Left lobe of liver (tissue), 2 donors: ENCODE measurements at regions not wholly inside any gene's neighbourhood (a gene's known extent, or its start where the extent isn't known, plus 50 kb on each side); places are given as distances from the start of the nearest gene placed in this dataset.

Source experiments
- ATAC-seq: fragments of 200-7000 bp; cut with Tn5 transposase; one replicate; pipeline ENCODE4 v1.9.1; 2020; ENCODE audit warnings: mild to moderate bottlenecking, moderate library complexity
- DNase-seq: peaks from one replicate; pipeline ENCODE4 v3.0.0-alpha.2; 2020; ENCODE audit warnings: low spot score
- donor health status: DM: no; HTN: no; CAD: no; lungs with moderate emphysema.
- donor health status: DM: no; HTN: yes; CAD: no.

DNA sequence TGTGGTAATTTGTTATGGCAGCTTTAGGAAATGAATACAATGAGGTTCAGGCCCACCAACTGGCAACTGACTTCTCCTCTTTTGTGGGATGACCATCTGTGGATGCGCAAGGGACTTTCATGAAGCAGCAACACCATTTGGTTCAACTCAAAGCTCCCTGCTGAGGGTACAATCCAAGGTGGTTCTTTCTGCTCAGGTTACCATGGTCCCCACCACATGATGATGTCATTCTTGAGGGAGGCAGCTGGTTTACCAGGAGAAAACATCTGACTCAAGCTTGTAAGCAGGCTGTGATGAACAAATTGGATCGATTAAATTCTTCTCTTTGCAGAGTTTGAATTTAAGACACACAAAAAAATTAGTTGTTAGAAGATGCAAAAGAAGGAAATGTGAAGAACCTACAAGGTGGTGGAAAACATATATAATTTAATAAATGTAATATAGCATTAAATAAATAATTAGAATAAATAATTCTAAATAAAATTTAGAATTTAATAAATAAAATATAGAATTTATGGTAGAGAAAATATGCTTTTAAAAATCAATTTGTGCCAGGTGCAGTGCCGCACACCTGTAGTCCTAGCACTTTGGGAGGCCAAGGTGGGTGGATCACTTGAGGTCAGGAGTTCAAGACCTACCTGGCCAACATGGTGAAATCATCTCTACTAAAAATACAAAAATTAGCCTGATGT lies 67.6 kb upstream of the ANKFN1 start:
- ATAC-seq (no peak), DNase-seq (no peak)

DNA sequence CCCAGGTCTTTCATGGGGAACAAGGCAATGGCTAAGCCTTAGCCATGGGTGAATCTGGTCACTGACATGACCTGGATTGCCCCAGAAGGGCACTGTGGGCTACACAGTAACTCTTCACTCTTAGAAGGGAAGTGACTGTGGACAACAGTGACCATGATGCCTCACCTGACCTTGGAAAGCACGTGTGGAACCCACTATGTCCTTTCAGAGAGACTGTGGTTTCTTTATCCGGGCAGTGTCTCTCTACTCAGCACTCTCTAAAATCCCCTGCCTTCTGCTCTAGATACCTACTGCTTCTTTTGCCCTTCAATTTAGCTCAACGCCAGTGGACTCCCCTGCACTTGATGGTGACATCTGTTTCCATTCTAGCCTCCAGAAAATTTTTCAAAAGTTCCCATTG lies 66.1 kb upstream of the ANKFN1 start:
- ATAC-seq = no peak

DNA sequence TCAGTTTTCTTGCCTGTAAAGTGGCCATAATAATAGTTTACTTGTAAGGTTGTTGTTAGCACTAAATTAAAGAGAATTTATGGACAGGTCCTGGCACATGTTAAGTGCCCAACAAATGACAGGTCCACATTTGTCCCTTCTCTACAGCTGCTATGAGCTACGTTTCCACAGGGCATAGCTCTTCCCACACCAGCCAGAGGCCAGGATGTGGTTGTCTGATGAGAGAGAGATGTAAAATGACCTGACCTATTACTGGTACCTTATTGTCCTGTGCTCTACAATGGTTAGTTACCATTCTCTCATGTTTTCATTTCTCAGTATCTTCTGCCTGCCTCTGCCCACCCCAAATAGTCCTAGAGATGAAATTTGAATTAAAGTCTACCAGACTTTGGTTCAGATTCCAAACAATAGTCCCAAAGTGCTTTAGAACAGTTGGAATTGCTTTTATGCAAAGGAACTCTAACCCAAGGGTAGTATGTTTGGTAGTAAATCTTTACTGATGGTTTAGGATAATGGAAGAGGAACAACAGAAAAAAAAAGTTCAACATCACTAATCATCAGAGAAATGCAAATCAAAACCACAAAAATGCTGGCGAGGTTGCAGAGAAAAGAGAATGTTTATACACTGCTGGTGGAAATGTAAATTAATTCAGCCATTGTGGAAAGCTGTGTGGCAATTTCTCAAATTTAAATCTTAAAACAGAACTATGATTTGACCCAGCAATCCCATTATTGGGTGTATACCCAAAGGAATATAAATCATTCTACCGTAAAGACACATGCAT lies 57.1 kb upstream of the ANKFN1 start:
- ATAC-seq (no peak), DNase-seq (no peak)

More for the DNA sequence above, 66.1 kb upstream of the ANKFN1 start:
- DNase-seq = no peak

- no peak for DNase-seq
Observed at GRCh38 chr17:56098746-56099145, 54.5 kb upstream of the ANKFN1 start.

DNA sequence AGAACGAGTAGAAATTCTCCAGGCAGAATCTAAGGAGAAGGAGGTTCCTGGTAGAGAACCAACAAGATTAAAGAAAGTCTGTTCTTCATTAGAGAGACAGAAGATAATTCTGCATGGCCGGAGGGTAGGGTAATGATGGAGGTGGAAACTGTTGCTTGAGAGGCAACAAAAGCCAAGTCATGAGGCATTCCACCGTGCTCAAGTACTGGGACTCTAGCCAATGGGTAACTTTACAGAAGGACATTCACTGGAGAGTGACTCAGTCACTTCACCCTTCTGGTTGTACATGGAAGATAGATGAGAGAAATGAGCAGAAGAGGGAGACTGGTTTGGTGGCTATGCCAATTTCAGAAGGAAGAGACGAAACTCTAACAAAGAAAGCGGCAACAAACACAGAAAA lies 53.6 kb upstream of the ANKFN1 start:
- no peak for ATAC-seq

More at GRCh38 chr17:56098746-56099145, 54.5 kb upstream of the ANKFN1 start:
- ATAC-seq = no peak

More for the DNA sequence above, 53.6 kb upstream of the ANKFN1 start:
- DNase-seq = no peak
